Ascending aorta (tissue), 2 donors: ENCODE measurements at regions not wholly inside any gene's neighbourhood (a gene's known extent, or its start where the extent isn't known, plus 50 kb on each side); places are given as distances from the start of the nearest gene placed in this dataset.

Experiments
- DNase-seq, 2 donors: peaks; one replicate each; pipeline ENCODE4 v3.0.0-alpha.2; 2019; ENCODE audit warnings: low spot score in 2 of 2
- H3K27ac ChIP-seq, 2 donors: fragments of 200-600 bp; sonication (generic); one replicate each; pipeline ENCODE4 v1.5.1; 2016 to 2017; ENCODE audit warnings: mild to moderate bottlenecking in 1 of 2
- H3K27me3 ChIP-seq: fragments of 200-600 bp; sonication (generic); one replicate; pipeline ENCODE4 v1.5.1; 2017
- H3K36me3 ChIP-seq, 2 donors: fragments of 200-600 bp; sonication (generic); one replicate each; pipeline ENCODE4 v1.5.1; 2016
- H3K4me1 ChIP-seq, 2 donors: fragments of 200-600 bp; sonication (generic); one replicate each; pipeline ENCODE4 v1.5.1; 2016 to 2017; ENCODE audit warnings: mild to moderate bottlenecking in 1 of 2
- H3K4me3 ChIP-seq, 2 donors: fragments of 200-600 bp; sonication (generic); one replicate each; pipeline ENCODE4 v1.5.1; 2016 to 2017; ENCODE audit warnings: mild to moderate bottlenecking in 1 of 2
- H3K9me3 ChIP-seq, 2 donors: fragments of 200-600 bp; sonication (generic); one replicate each; pipeline ENCODE4 v1.5.1; 2016
- intact Hi-C: fragments of 100-400 bp; cut with DNase I; formaldehyde crosslinking; loops from one replicate; pipeline ENCODE4 v1.15.1; 2023
- TF ChIP-seq, protein P1 (sequence below), 3 experiments: fragments of 200-600 bp in 2 of 3; fragments of 450-650 bp in 1 of 3; sonication (generic) in 2 of 3; IDR thresholded peaks; one replicate each; pipeline ENCODE4 v1.5.1; 2016 to 2019; ENCODE audit warnings: antibody characterized with exemption in 3 of 3, mild to moderate bottlenecking in 1 of 3, moderate library complexity in 1 of 3

DNA sequence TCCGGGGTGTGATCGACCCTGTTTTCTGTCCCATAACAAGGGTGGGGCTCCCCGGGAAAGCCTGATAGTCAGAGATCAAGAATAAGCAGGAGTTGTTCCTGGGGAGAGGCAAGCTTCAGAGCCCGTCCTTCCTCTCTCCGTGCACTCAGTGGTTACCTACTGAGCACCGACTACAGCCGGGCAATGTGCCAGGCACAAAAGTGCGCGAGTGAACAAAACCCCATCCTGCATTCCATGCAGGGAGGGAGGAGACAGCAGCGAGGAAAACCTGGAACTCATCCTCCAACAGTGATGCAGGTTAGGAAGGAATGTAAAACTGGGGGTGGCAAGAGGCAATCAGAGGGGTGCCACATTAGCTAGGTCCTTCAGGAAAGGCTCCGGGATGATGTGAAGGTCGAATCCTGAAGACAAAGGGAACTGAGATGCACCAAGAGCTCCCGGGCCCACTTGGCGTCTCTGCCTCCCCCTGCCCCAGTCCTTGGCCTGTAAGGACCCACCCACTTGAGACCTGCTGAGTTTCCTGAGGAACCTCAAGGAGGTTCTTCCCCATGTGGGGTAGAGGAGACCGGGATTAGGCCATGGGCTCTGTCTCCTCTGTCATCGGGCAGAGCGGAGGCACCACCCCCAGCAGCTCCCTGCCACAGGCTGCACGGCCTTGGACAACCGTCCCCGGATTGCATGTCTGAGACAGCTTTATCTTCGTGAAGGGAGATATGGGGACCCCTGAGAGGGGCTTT is 198.2 kb downstream of the NDUFA10 start:
- Histone ChIP-seq H3K4me1 (peaks cover 3 to 20% of the 10 kb centered on the region in 2 donors), H3K9me3 (no peaks in the 10 kb centered on the region), H3K27ac (no peak overlapping the region), H3K27me3 (no peaks in the 10 kb centered on the region), H3K36me3 (no peaks in the 10 kb centered on the region), H3K4me3 (no peak overlapping the region)
- intact Hi-C loops = no loop called here
- TF ChIP-seq, protein P1, sequence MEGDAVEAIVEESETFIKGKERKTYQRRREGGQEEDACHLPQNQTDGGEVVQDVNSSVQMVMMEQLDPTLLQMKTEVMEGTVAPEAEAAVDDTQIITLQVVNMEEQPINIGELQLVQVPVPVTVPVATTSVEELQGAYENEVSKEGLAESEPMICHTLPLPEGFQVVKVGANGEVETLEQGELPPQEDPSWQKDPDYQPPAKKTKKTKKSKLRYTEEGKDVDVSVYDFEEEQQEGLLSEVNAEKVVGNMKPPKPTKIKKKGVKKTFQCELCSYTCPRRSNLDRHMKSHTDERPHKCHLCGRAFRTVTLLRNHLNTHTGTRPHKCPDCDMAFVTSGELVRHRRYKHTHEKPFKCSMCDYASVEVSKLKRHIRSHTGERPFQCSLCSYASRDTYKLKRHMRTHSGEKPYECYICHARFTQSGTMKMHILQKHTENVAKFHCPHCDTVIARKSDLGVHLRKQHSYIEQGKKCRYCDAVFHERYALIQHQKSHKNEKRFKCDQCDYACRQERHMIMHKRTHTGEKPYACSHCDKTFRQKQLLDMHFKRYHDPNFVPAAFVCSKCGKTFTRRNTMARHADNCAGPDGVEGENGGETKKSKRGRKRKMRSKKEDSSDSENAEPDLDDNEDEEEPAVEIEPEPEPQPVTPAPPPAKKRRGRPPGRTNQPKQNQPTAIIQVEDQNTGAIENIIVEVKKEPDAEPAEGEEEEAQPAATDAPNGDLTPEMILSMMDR (IDR thresholded peaks at IDR 0.05) = no peak
- peak; percentile 3 to 60 for DNase-seq

DNA sequence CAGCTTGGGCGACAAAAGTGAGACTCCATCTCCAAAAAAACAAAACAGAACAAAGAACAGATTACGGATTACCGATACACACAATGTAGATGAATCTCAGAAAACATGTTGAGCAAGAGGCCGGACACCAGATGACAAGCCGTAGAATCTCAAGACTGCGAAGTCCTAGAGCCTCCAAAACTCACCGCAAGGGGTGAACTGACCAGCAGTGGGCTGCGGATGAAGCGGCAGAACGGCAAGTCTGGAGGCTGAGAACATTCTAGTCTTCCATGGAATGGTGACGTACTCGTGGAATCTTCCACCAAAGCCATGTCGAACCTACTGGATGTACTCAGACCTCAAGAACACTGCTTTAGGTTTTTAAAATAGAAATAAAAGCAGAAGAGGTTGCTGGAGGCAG is 198.8 kb downstream of the NDUFA10 start:
- Histone ChIP-seq H3K27me3 (no peaks in the 10 kb centered on the region), H3K27ac (no peak overlapping the region), H3K9me3 (no peaks in the 10 kb centered on the region), H3K4me1 (peaks cover 3 to 20% of the 10 kb centered on the region in 2 donors), H3K4me3 (no peak overlapping the region), H3K36me3 (no peaks in the 10 kb centered on the region)
- DNase-seq = peak; percentile 4 to 39
- intact Hi-C loops = no loop called here
- TF ChIP-seq, protein P1 (IDR thresholded peaks at IDR 0.05) = no peak

DNA sequence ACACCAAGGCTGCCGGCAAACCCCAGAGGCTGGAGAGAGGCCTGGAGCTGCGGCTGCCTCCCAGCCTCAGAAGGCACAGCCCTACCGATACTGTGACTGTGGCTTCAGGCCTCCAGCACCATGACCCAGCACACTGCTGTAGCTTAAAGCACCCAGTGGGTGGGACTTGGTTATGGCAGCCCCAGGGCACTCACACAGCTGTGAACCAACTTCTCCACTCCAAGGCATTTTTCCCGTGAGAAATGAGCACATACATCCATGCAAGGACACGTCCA is 199.5 kb downstream of the NDUFA10 start:
- Histone ChIP-seq H3K27ac (no peak overlapping the region), H3K27me3 (no peaks in the 10 kb centered on the region), H3K9me3 (no peaks in the 10 kb centered on the region), H3K4me3 (no peak overlapping the region), H3K36me3 (no peaks in the 10 kb centered on the region), H3K4me1 (peaks cover 3 to 22% of the 10 kb centered on the region in 2 donors)
- TF ChIP-seq, protein P1 (IDR thresholded peaks at IDR 0.05) = no peak
- no peak for DNase-seq
- intact Hi-C loops = no loop called here

DNA sequence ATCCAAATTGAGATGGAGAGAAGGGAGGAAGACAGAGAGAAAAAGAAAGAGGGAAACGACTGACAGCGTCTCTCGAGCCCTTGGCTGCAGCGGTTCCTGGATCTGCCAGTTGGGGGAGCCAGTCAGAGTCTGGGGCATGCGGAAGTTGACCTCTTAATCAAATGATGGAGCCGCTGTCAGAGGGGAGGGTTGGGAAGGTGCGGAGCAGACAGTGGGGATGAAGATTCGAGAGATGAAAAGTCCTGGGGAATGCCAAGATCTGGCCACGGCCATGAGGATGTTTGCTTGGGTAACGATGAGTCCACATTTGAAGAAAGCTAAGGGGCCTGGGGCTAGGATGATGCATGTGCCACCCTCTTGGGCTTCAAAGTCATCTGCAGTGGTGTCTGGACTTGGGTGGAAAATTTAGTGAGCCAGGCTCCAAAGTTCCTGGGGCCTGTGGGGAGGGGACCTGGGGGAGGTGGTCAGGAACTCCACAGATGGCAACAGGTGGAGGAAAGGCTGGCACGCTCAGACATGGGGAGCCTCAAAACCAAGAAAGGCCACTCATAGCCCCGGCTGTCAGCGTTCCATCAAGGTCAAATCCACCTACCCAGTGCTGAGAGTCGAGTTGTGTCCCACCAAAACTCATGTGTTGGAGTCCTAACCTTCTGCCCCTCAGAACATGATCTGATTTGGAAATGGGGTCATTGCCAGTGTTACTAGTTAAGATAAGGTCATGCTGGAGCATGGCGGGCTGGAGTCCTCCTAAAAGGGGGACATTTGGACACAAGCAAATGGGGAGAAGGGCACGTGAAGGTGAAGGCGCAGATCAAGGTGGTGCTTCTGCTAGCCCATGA is 200.1 kb downstream of the NDUFA10 start:
- peaks cover under 1 to 19% of the 10 kb centered on the region in 2 donors for H3K4me1 ChIP-seq
- peak in 1 of 2 donors; percentile 50 for DNase-seq
- no peaks in the 10 kb centered on the region for H3K36me3 ChIP-seq
- H3K4me3 ChIP-seq = no peak overlapping the region
- no peaks in the 10 kb centered on the region for H3K27me3 ChIP-seq
- no peak overlapping the region for H3K27ac ChIP-seq
- intact Hi-C loops = no loop called here
- H3K9me3 ChIP-seq = no peaks in the 10 kb centered on the region
- TF ChIP-seq, protein P1 (IDR thresholded peaks at IDR 0.05) = no peak

DNA sequence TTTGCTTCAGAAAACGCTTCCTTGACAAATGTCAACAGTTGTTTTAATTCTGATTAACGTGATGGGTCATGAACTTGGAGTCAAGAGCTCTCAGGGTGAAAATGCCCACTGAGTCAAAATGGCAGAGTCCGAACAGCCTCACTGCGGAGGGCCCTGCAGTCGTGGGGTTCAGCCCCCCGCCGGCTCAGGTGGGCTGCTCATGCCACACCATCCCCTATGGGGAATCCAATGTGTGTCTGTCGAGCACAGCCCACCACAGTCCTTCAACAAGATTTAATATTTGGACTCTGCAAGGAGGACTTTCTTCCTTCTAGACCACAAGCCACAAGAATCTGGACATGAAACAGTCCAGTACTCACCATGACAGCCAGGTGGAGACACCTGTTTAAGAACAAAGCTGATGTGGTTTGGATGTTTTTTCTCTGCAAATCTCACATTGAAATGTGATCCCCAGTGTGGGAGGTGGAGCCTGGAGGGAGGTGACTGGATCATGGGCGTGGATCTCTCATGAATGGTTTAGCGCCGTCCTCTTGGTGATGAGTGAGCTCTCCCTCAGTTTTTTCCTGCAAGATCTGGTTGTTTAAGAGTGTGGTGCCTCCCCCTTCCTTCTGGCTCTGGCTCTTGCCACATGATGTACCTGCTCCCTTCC is 201.0 kb downstream of the NDUFA10 start:
- no peak overlapping the region for H3K27ac ChIP-seq
- no peaks in the 10 kb centered on the region for H3K27me3 ChIP-seq
- peaks cover 0 to 10% of the 10 kb centered on the region in 2 donors for H3K4me1 ChIP-seq
- H3K4me3 ChIP-seq = no peak overlapping the region
- no peaks in the 10 kb centered on the region for H3K9me3 ChIP-seq
- TF ChIP-seq, protein P1 (IDR thresholded peaks at IDR 0.05) = peak in 1 of 3 experiments; percentile 13
- peak in 1 of 2 donors; percentile 37 for DNase-seq
- intact Hi-C loops = no loop called here
- no peaks in the 10 kb centered on the region for H3K36me3 ChIP-seq
